Hepatocyte (in vitro differentiated cells): ENCODE measurements at regions not wholly inside any gene's neighbourhood (a gene's known extent, or its start where the extent isn't known, plus 50 kb on each side); places are given as distances from the start of the nearest gene placed in this dataset.
A peak's percentile ranks its signal among the peaks of the same experiment; 100 is the strongest.

Experiments used
- DNase-seq: peaks from one replicate; pipeline ENCODE4 v3.0.0-alpha.2; 2016; ENCODE audit warnings: low spot score
- H2AFZ ChIP-seq: fragments of 200-600 bp; sonication (generic); 2 replicates; pipeline ENCODE4 v1.6.0; 2016; ENCODE audit warnings: antibody characterized with exemption, mild to moderate bottlenecking
- H3K27ac ChIP-seq: fragments of 200-600 bp; sonication (generic); 2 replicates; pipeline ENCODE4 v1.5.1; 2016; ENCODE audit warnings: mild to moderate bottlenecking
- H3K27me3 ChIP-seq: fragments of 200-600 bp; sonication (generic); 2 replicates; pipeline ENCODE4 v1.6.1; 2016
- H3K36me3 ChIP-seq: fragments of 200-600 bp; sonication (generic); replicated peaks from 2 replicates; pipeline ENCODE4 v1.5.1; 2016; ENCODE audit warnings: low read depth; ENCODE audit not compliant: insufficient read depth
- H3K4me1 ChIP-seq: fragments of 200-600 bp; sonication (generic); 2 replicates; pipeline ENCODE4 v1.5.1; 2016; ENCODE audit warnings: mild to moderate bottlenecking, moderate library complexity; ENCODE audit not compliant: insufficient read depth
- H3K4me2 ChIP-seq: fragments of 200-600 bp; sonication (generic); 2 replicates; pipeline ENCODE4 v1.6.0; 2016
- H3K4me3 ChIP-seq: fragments of 200-600 bp; sonication (generic); 2 replicates; pipeline ENCODE4 v1.5.1; 2016; ENCODE audit warnings: mild to moderate bottlenecking
- H3K79me2 ChIP-seq: fragments of 200-600 bp; sonication (generic); 2 replicates; pipeline ENCODE4 v1.6.0; 2017; ENCODE audit warnings: mild to moderate bottlenecking
- H3K9me2 ChIP-seq: fragments of 200-600 bp; sonication (generic); replicated peaks from 2 replicates; pipeline ENCODE4 v1.6.0; 2017; ENCODE audit warnings: mild to moderate bottlenecking; ENCODE audit not compliant: insufficient read depth
- H3K9me3 ChIP-seq: fragments of 200-600 bp; sonication (generic); 2 replicates; pipeline ENCODE4 v1.5.1; 2016; ENCODE audit warnings: low read depth, mild to moderate bottlenecking
- H4K20me1 ChIP-seq: fragments of 200-600 bp; sonication (generic); 2 replicates; pipeline ENCODE4 v1.6.0; 2016; ENCODE audit warnings: mild to moderate bottlenecking; ENCODE audit not compliant: insufficient read depth, poor library complexity, severe bottlenecking
- CTCF ChIP-seq: fragments of 200-600 bp; sonication (generic); IDR thresholded peaks from 2 replicates; pipeline ENCODE4 v1.5.1; 2016; ENCODE audit warnings: antibody characterized with exemption, mild to moderate bottlenecking; ENCODE audit not compliant: poor library complexity
- EZH2 ChIP-seq: fragments of 200-600 bp; sonication (generic); IDR thresholded peaks from 2 replicates; pipeline ENCODE4 v1.6.1; 2016; ENCODE audit warnings: antibody characterized with exemption, mild to moderate bottlenecking, borderline replicate concordance
- EZH2phosphoT487 ChIP-seq: fragments of 200-600 bp; sonication (generic); IDR thresholded peaks from one replicate; pipeline ENCODE4 v1.6.1; 2018; ENCODE audit warnings: antibody characterized with exemption, mild to moderate bottlenecking, low read depth, moderate library complexity; ENCODE audit not compliant: unreplicated experiment, severe bottlenecking
- WGBS: methylation state at CpG from one replicate; pipeline ENCODE4 v1.1.6; 2016; ENCODE audit warnings: low lambda C conversion rate; ENCODE audit errors: missing lambda C conversion rate; 5-methylcytosine and 5-hydroxymethylcytosine counted together

GRCh38 chr7:32428546-32428945 is 61.6 kb downstream of the LSM5 start:
- Histone ChIP-seq H3K27me3 (peaks cover 37% of the 10 kb centered on the region), H2AFZ (no peak overlapping the region), H4K20me1 (no peaks in the 10 kb centered on the region), H3K36me3 (no peaks in the 10 kb centered on the region), H3K4me2 (no peak overlapping the region), H3K4me1 (no peaks in the 10 kb centered on the region), H3K4me3 (no peak overlapping the region), H3K79me2 (no peaks in the 10 kb centered on the region), H3K9me3 (no peaks in the 10 kb centered on the region), H3K27ac (no peak overlapping the region), H3K9me2 (no peaks in the 10 kb centered on the region)
- WGBS: 12% methylated on average over 13 of the region's 13 CpGs
- no peak for DNase-seq
- TF ChIP-seq EZH2 (no peak), CTCF (no peak), EZH2phosphoT487 (no peak)

DNA sequence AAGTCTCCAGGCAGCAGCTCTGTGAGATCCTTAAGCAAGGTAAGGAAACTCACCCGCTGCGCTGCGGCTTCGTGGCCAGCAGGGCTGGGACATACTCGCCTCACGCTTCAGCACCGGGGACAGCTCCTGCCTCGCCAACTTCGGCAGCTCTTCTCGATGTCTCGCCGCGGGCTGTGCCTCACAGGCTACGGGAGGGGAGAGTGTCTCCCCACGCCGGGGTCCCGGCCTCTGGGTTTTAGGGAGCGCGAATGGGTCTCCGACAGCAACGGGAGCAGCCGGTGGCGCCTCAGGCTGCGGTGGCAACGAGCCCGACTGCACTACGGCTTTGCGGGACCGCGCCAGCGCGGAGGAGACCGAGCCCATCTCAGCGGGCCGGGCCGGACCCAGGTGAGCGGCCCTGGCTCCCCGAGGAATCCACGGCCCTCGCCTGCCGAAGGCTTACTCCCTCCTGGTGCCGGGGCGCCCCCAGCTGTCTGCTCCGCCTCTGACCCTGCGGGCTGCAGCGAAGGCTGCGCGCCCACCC is 62.4 kb downstream of the LSM5 start:
- peaks cover 37% of the 10 kb centered on the region for H3K27me3 ChIP-seq
- 2% methylated on average over 48 of the region's 48 CpGs for WGBS
- H3K27ac ChIP-seq: no peak overlapping the region
- no peaks in the 10 kb centered on the region for H4K20me1 ChIP-seq
- DNase-seq: peak; percentile 93
- no peaks in the 10 kb centered on the region for H3K36me3 ChIP-seq
- no peaks in the 10 kb centered on the region for H3K9me2 ChIP-seq
- no peaks in the 10 kb centered on the region for H3K9me3 ChIP-seq
- H3K4me1 ChIP-seq: no peaks in the 10 kb centered on the region
- no peak overlapping the region for H3K4me3 ChIP-seq
- H3K4me2 ChIP-seq: peak overlapping the region; percentile 79
- H2AFZ ChIP-seq: no peak overlapping the region
- TF ChIP-seq EZH2 (peak; percentile 47), EZH2phosphoT487 (no peak), CTCF (peak; percentile 36)
- H3K79me2 ChIP-seq: no peaks in the 10 kb centered on the region

DNA sequence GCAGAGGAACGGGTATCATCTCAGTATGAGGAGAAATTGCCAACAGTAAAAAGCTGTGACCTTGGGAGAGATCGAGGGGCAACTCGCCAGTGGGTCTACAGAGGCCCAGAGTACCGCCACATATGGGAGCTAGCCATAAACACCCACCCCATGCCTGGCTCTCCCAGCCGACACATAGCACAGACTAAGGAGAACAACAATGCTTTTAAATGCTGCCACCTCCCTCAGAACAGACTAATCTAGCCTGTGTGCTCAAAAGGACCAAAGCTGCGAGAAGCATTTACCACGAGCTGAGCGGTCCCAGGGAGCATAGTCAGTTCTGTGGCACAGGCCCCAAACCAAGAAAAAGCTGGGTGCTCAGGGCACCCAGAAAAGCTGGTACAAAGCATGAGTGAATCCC is 73.3 kb downstream of the LSM5 start:
- no peak overlapping the region for H3K27ac ChIP-seq
- no peaks in the 10 kb centered on the region for H3K9me3 ChIP-seq
- H3K27me3 ChIP-seq: peaks cover 3% of the 10 kb centered on the region
- H3K4me2 ChIP-seq: no peak overlapping the region
- H3K79me2 ChIP-seq: no peaks in the 10 kb centered on the region
- no peaks in the 10 kb centered on the region for H3K4me1 ChIP-seq
- H3K36me3 ChIP-seq: no peaks in the 10 kb centered on the region
- TF ChIP-seq CTCF: no peak
- no peak for TF ChIP-seq EZH2
- no peak for TF ChIP-seq EZH2phosphoT487
- H2AFZ ChIP-seq: no peak overlapping the region
- no peak for DNase-seq
- H4K20me1 ChIP-seq: no peaks in the 10 kb centered on the region
- whole genome bisulfite sequencing: 92% methylated on average over 8 of the region's 8 CpGs
- H3K4me3 ChIP-seq: no peak overlapping the region
- H3K9me2 ChIP-seq: no peaks in the 10 kb centered on the region

GRCh38 chr7:32415936-32416335 is 74.2 kb downstream of the LSM5 start:
- Histone ChIP-seq H3K9me3 (no peaks in the 10 kb centered on the region), H3K9me2 (no peaks in the 10 kb centered on the region), H3K27me3 (peaks cover 3% of the 10 kb centered on the region), H3K4me1 (no peaks in the 10 kb centered on the region), H2AFZ (no peak overlapping the region), H3K79me2 (no peaks in the 10 kb centered on the region), H3K27ac (no peak overlapping the region), H3K4me2 (no peak overlapping the region), H3K36me3 (no peaks in the 10 kb centered on the region), H3K4me3 (no peak overlapping the region), H4K20me1 (no peaks in the 10 kb centered on the region)
- DNase-seq: no peak
- TF ChIP-seq EZH2phosphoT487 (no peak), EZH2 (no peak), CTCF (no peak)
- 79% methylated on average over 10 of the region's 10 CpGs for WGBS
